HCT116 (cell line): ENCODE measurements at regions not wholly inside any gene's neighbourhood (a gene's known extent, or its start where the extent isn't known, plus 50 kb on each side); places are given as distances from the start of the nearest gene placed in this dataset.

ENCODE experiments used
- ATAC-seq: fragments of 200-7000 bp; cut with Tn5 transposase; 2 replicates; pipeline ENCODE4 v1.9.1; 2020; ENCODE audit warnings: mild to moderate bottlenecking, moderate library complexity
- BruUV-seq: library from RNA; stranded (reverse); fragments of 400-500 nt; replicated peaks from 2 replicates; lab custom pipeline; 2021; lab: Mats Ljungman, UMichigan
- CTCF ChIA-PET: fragments of 300-600 bp; sonication (Branson Sonifier 250); formaldehyde crosslinking; loops from one replicate; lab custom pipeline; 2021; ENCODE audit warnings: antibody characterized with exemption; lab: Charles Lee
- POLR2A ChIA-PET: fragments of 300-600, 350-600 bp; sonication (Branson Sonifier 250); formaldehyde crosslinking; loops from one replicate; lab custom pipeline; 2021; ENCODE audit warnings: antibody characterized with exemption; lab: Charles Lee
- RAD21 ChIA-PET, 2 experiments: fragments of 300-600 bp; sonication (Branson Sonifier 250); formaldehyde crosslinking; loops; one replicate each; lab custom pipeline; 2023; ENCODE audit warnings: low total read pairs in 2 of 2; ENCODE audit not compliant: uncharacterized antibody in 2 of 2, unreplicated experiment in 2 of 2, low non-redundant PET in 1 of 2; lab: Charles Lee
- DNase-seq: peaks from one replicate; pipeline ENCODE4 v3.0.0-alpha.2; 2010; ENCODE audit warnings: low read depth, low spot score
- H2AFZ ChIP-seq: fragments of 200-600 bp; shearing (Covaris generic), sonication (generic); 2 replicates; pipeline ENCODE4 v1.6.1; 2017; ENCODE audit warnings: low read depth, mixed run types, mixed read lengths, antibody characterized with exemption, low read length; ENCODE audit not compliant: poor library complexity, severe bottlenecking
- H3K27ac ChIP-seq: 2 replicates; pipeline ENCODE4 v1.5.1; 2012; ENCODE audit warnings: low read depth, low read length
- H3K27me3 ChIP-seq: fragments of 200-600 bp; sonication (generic); 2 replicates; pipeline ENCODE4 v1.6.1; 2016; ENCODE audit warnings: mixed run types, low read length, mixed read lengths; ENCODE audit not compliant: insufficient read depth
- H3K36me3 ChIP-seq, 2 experiments: fragments of 200-500 bp in 1 of 2; fragments of 200-600 bp in 1 of 2; sonication (Bioruptor generic) in 1 of 2; sonication (generic) in 1 of 2; 2 replicates each; pipeline versions ENCODE4 v1.5.1 to v1.6.1; 2014 to 2016; ENCODE audit warnings: low read length in 2 of 2, inconsistent platforms in 1 of 2, mixed read lengths in 1 of 2, mixed run types in 1 of 2; ENCODE audit not compliant: insufficient read depth in 2 of 2, control insufficient read depth in 1 of 2
- H3K4me1 ChIP-seq, 2 experiments: fragments of 200-600 bp in 1 of 2; sonication (generic) in 1 of 2; 2 replicates each; pipeline versions ENCODE4 v1.5.1 to v1.6.1; 2012 to 2017; ENCODE audit warnings: low read length in 2 of 2, inconsistent platforms in 1 of 2, mild to moderate bottlenecking in 1 of 2, mixed read lengths in 1 of 2, mixed run types in 1 of 2, moderate library complexity in 1 of 2; ENCODE audit not compliant: insufficient read depth in 2 of 2, control insufficient read depth in 1 of 2
- H3K4me2 ChIP-seq: fragments of 200-600 bp; sonication (generic); 2 replicates; pipeline ENCODE4 v1.6.1; 2017; ENCODE audit warnings: mixed run types, low read length, mixed read lengths
- H3K4me3 ChIP-seq, 2 experiments: fragments of 200-600 bp in 1 of 2; sonication (generic) in 1 of 2; replicated peaks in 1 of 2; 2 replicates each; pipeline ENCODE4 v1.5.1; 2011 to 2016; ENCODE audit warnings: low read length in 2 of 2, control low read depth in 1 of 2, low read depth in 1 of 2, mild to moderate bottlenecking in 1 of 2, mixed read lengths in 1 of 2, mixed run types in 1 of 2
- H3K79me2 ChIP-seq: fragments of 200-600 bp; sonication (generic); 2 replicates; pipeline ENCODE4 v1.6.1; 2017; ENCODE audit warnings: mild to moderate bottlenecking, mixed run types, low read length, moderate library complexity, mixed read lengths; ENCODE audit not compliant: insufficient read depth
- H3K9ac ChIP-seq: fragments of 200-600 bp; sonication (generic); 2 replicates; pipeline ENCODE4 v1.6.1; 2016; ENCODE audit warnings: low read length, mixed read lengths
- H3K9me2 ChIP-seq: fragments of 200-600 bp; sonication (generic), shearing (Covaris generic); 2 replicates; pipeline ENCODE4 v1.6.1; 2017; ENCODE audit warnings: mixed run types, mild to moderate bottlenecking, moderate library complexity; ENCODE audit not compliant: insufficient read depth
- H3K9me3 ChIP-seq, 2 experiments: fragments of 200-500 bp in 1 of 2; fragments of 200-600 bp in 1 of 2; sonication (Bioruptor generic) in 1 of 2; sonication (generic) in 1 of 2; 2 replicates each; pipeline ENCODE4 v1.6.1; 2014 to 2017; ENCODE audit warnings: low read length in 2 of 2, mixed read lengths in 2 of 2, inconsistent platforms in 1 of 2, low read depth in 1 of 2, mild to moderate bottlenecking in 1 of 2, mixed run types in 1 of 2, moderate library complexity in 1 of 2; ENCODE audit not compliant: control insufficient read depth in 1 of 2, insufficient read depth in 1 of 2
- H4K20me1 ChIP-seq: fragments of 200-600 bp; sonication (generic), shearing (Covaris generic); 2 replicates; pipeline ENCODE4 v1.6.1; 2017; ENCODE audit warnings: mixed run types, mild to moderate bottlenecking, moderate library complexity; ENCODE audit not compliant: insufficient read depth
- CEBPB ChIP-seq: IDR thresholded peaks from 2 replicates; pipeline ENCODE4 v1.6.1; 2012; ENCODE audit warnings: low read depth
- ELF1 ChIP-seq: IDR thresholded peaks from 2 replicates; pipeline ENCODE4 v1.6.1; 2012; ENCODE audit warnings: low read depth, borderline replicate concordance
- MAX ChIP-seq: IDR thresholded peaks from 2 replicates; pipeline ENCODE4 v1.6.1; 2012
- SP1 ChIP-seq: IDR thresholded peaks from 2 replicates; pipeline ENCODE4 v1.6.1; 2012; ENCODE audit warnings: low read depth
- SRF ChIP-seq: IDR thresholded peaks from 2 replicates; pipeline ENCODE4 v1.6.1; 2012; ENCODE audit warnings: low read depth
- YY1 ChIP-seq: IDR thresholded peaks from 2 replicates; pipeline ENCODE4 v1.6.1; 2011; ENCODE audit warnings: low read length, low read depth, moderate library complexity, mild to moderate bottlenecking; ENCODE audit not compliant: insufficient replicate concordance; ENCODE audit errors: extremely low read depth
- intact Hi-C: fragments of 100-400 bp; cut with micrococcal nuclease; formaldehyde crosslinking; loops from 2 replicates; pipeline ENCODE4 v1.10.0; 2022

DNA sequence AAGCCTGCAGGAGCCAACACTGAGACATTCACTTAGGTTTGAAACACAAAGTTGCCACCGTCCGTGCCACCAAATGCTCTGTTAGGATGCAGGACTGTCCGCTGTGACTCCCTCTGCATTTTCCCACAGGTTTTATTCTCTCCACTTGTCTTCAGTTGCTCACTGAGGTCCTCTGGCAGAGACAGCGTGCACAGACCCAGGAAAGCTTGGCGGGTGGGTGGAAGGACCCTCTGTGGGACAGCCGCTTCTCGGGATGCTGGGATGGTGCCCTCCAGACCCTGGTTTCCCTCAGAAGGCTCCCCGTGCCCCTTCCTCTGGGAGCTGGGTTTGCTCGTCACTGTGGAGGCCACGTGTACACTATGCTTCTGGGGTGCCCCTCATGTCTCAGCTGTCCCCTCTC is 733.6 kb downstream of the GALR1 start:
- no peaks in the 10 kb centered on the region for H4K20me1 ChIP-seq
- CTCF ChIA-PET, result no interaction called here

GRCh38 chr18:77984178-77984577 is 734.5 kb downstream of the GALR1 start:
- no peak for ATAC-seq
- Histone ChIP-seq H4K20me1 (no peaks in the 10 kb centered on the region), H3K9me3 (peaks cover 18 to 35% of the 10 kb centered on the region in 2 experiments; a peak in 2 of 4 replicates), H3K9ac (no peak overlapping the region), H3K36me3 (no peaks in the 10 kb centered on the region), H3K9me2 (no peaks in the 10 kb centered on the region), H3K4me3 (no peak overlapping the region), H2AFZ (no peak overlapping the region), H3K4me2 (no peak overlapping the region), H3K4me1 (no peaks in the 10 kb centered on the region), H3K27me3 (no peaks in the 10 kb centered on the region), H3K27ac (no peak overlapping the region), H3K79me2 (no peaks in the 10 kb centered on the region)
- intact Hi-C loops, result no loop called here
- no peak for DNase-seq
- ChIA-PET CTCF (no interaction called here), RAD21 (no interaction called here)
- BruUV-seq, result no TSS peak
- TF ChIP-seq SP1 (no peak), MAX (no peak), YY1 (no peak), CEBPB (no peak), ELF1 (no peak)
- TF ChIP-seq, all 23 proteins: peak for 0
- POLR2A ChIA-PET, result no interaction called here

More for the DNA sequence above, 733.6 kb downstream of the GALR1 start:
- H2AFZ ChIP-seq, result no peak overlapping the region
- no TSS peak for BruUV-seq
- H3K4me1 ChIP-seq, result no peaks in the 10 kb centered on the region
- ChIA-PET RAD21 (no interaction called here), POLR2A (no interaction called here)
- intact Hi-C loops, result no loop called here
- no peaks in the 10 kb centered on the region for H3K27me3 ChIP-seq
- no peak overlapping the region for H3K27ac ChIP-seq
- no peaks in the 10 kb centered on the region for H3K9me2 ChIP-seq
- no peak overlapping the region for H3K4me3 ChIP-seq
- no peak for ATAC-seq
- H3K4me2 ChIP-seq, result no peak overlapping the region
- no peaks in the 10 kb centered on the region for H3K36me3 ChIP-seq
- H3K9me3 ChIP-seq, result peaks cover 15 to 38% of the 10 kb centered on the region in 2 experiments; a peak in 2 of 4 replicates
- DNase-seq, result no peak
- no peak overlapping the region for H3K9ac ChIP-seq
- TF ChIP-seq SRF, result no peak
- H3K79me2 ChIP-seq, result no peaks in the 10 kb centered on the region
